GM18867 (cell line): ENCODE measurements at regions not wholly inside any gene's neighbourhood (a gene's known extent, or its start where the extent isn't known, plus 50 kb on each side); places are given as distances from the start of the nearest gene placed in this dataset.
"Not testable (repeated sequence)": the region's sequence is repeated elsewhere in the genome, so short reads cannot be mapped to it uniquely, and the experiment has no call there.

Experiments
- ATAC-seq: cut with Tn5 transposase; IDR thresholded peaks from one replicate; pipeline ENCODE4 v1.9.1; 2021; ENCODE audit warnings: mild to moderate bottlenecking, moderate library complexity; ENCODE audit not compliant: unreplicated experiment

- no peak for ATAC-seq
Observed at GRCh38 chr5:82459626-82460025, 181.5 kb upstream of the RPS23 start.

GRCh38 chr5:82455317-82455716 lies 177.2 kb upstream of the RPS23 start:
- not testable (repeated sequence) for ATAC-seq

GRCh38 chr5:82448374-82448773 lies 170.2 kb upstream of the RPS23 start:
- ATAC-seq = no peak

- no peak for ATAC-seq
Observed at GRCh38 chr5:82447913-82448312, 169.8 kb upstream of the RPS23 start.

- no peak for ATAC-seq
Observed at GRCh38 chr5:82446809-82447208, 168.7 kb upstream of the RPS23 start.

- ATAC-seq = no peak
Observed at GRCh38 chr5:82445726-82446335, 167.7 kb upstream of the RPS23 start.

- no peak for ATAC-seq
Observed at GRCh38 chr5:82439750-82440445, 161.7 kb upstream of the RPS23 start.

GRCh38 chr5:82437565-82437964 lies 159.4 kb upstream of the RPS23 start:
- ATAC-seq = not testable (repeated sequence)

GRCh38 chr5:82436291-82436690 lies 158.1 kb upstream of the RPS23 start:
- no peak for ATAC-seq

GRCh38 chr5:82434696-82435660 lies 156.8 kb upstream of the RPS23 start:
- not testable (repeated sequence) for ATAC-seq

- ATAC-seq = no peak
Observed at GRCh38 chr5:82426464-82427154, 148.5 kb upstream of the RPS23 start.

GRCh38 chr5:82425591-82425990 lies 147.4 kb upstream of the RPS23 start:
- ATAC-seq = no peak

GRCh38 chr5:82424211-82424610 lies 146.1 kb upstream of the RPS23 start:
- no peak for ATAC-seq

GRCh38 chr5:82422751-82423181 lies 144.6 kb upstream of the RPS23 start:
- ATAC-seq = no peak

- ATAC-seq = no peak
Observed at GRCh38 chr5:82422001-82422740, 144.0 kb upstream of the RPS23 start.

- no peak for ATAC-seq
Observed at GRCh38 chr5:82421119-82421518, 143.0 kb upstream of the RPS23 start.

- not testable (repeated sequence) for ATAC-seq
Observed at GRCh38 chr5:82420524-82420923, 142.4 kb upstream of the RPS23 start.

GRCh38 chr5:82419559-82420332 lies 141.6 kb upstream of the RPS23 start:
- ATAC-seq = no peak

- no peak for ATAC-seq
Observed at GRCh38 chr5:82418608-82418950, 140.4 kb upstream of the RPS23 start.
